Astrocyte (in vitro differentiated cells and primary cell): ENCODE measurements at regions not wholly inside any gene's neighbourhood (a gene's known extent, or its start where the extent isn't known, plus 50 kb on each side); places are given as distances from the start of the nearest gene placed in this dataset.

ENCODE experiments used
- DNase-seq: peaks from one replicate; pipeline ENCODE4 v3.0.0-alpha.2; 2010; ENCODE audit warnings: low read depth
- FAIRE-seq: peaks from 2 replicates; lab custom pipeline; 2011; peaks lifted over from hg19 to GRCh38; lab: Jason Lieb, UNC
- H2AFZ ChIP-seq: 2 replicates; pipeline ENCODE4 v1.6.0; 2012; ENCODE audit warnings: low read depth, low read length, inconsistent platforms
- H3K27ac ChIP-seq: 2 replicates; pipeline ENCODE4 v1.5.1; 2011; ENCODE audit warnings: low read depth, low read length, inconsistent platforms
- H3K27me3 ChIP-seq: 2 replicates; pipeline ENCODE4 v1.6.0; 2011; ENCODE audit warnings: low read length, inconsistent platforms; ENCODE audit not compliant: insufficient read depth
- H3K36me3 ChIP-seq: 2 replicates; pipeline ENCODE4 v1.5.1; 2011; ENCODE audit warnings: low read length, inconsistent platforms; ENCODE audit not compliant: insufficient read depth
- H3K4me1 ChIP-seq: 2 replicates; pipeline ENCODE4 v1.5.1; 2011; ENCODE audit warnings: low read length, inconsistent platforms; ENCODE audit not compliant: insufficient read depth
- H3K4me2 ChIP-seq: 2 replicates; pipeline ENCODE4 v1.6.0; 2012; ENCODE audit warnings: low read length, inconsistent platforms
- H3K4me3 ChIP-seq: 2 replicates; pipeline ENCODE4 v1.5.1; 2011; ENCODE audit warnings: low read depth, mild to moderate bottlenecking, low read length, inconsistent platforms; ENCODE audit not compliant: insufficient read depth
- H3K79me2 ChIP-seq: 2 replicates; pipeline ENCODE4 v1.6.0; 2012; ENCODE audit warnings: mild to moderate bottlenecking, low read length, inconsistent platforms; ENCODE audit not compliant: insufficient read depth
- H3K9ac ChIP-seq: 2 replicates; pipeline ENCODE4 v1.6.0; 2012; ENCODE audit warnings: mild to moderate bottlenecking, low read length, inconsistent platforms
- H3K9me3 ChIP-seq: 2 replicates; pipeline ENCODE4 v1.5.1; 2012; ENCODE audit warnings: low read depth, mild to moderate bottlenecking, low read length, inconsistent platforms; ENCODE audit not compliant: insufficient read depth
- H4K20me1 ChIP-seq: 2 replicates; pipeline ENCODE4 v1.6.0; 2012; ENCODE audit warnings: low read length, inconsistent platforms; ENCODE audit not compliant: insufficient read depth
- H3K27ac Mint-ChIP-seq: one replicate; pipeline ENCODE4 v1.8.0; 2021; ENCODE audit warnings: mild to moderate bottlenecking, mixed read lengths; ENCODE audit not compliant: unreplicated experiment
- H3K27me3 Mint-ChIP-seq: one replicate; pipeline ENCODE4 v1.8.0; 2021; ENCODE audit warnings: low read depth, mixed read lengths; ENCODE audit not compliant: unreplicated experiment
- H3K36me3 Mint-ChIP-seq: one replicate; pipeline ENCODE4 v1.8.0; 2021; ENCODE audit warnings: low read depth, mixed read lengths; ENCODE audit not compliant: unreplicated experiment
- H3K4me1 Mint-ChIP-seq: one replicate; pipeline ENCODE4 v1.8.0; 2021; ENCODE audit warnings: low read depth, mixed read lengths; ENCODE audit not compliant: unreplicated experiment
- H3K4me3 Mint-ChIP-seq: one replicate; pipeline ENCODE4 v1.8.0; 2021; ENCODE audit warnings: mild to moderate bottlenecking, moderate library complexity, mixed read lengths; ENCODE audit not compliant: unreplicated experiment
- H3K9me3 Mint-ChIP-seq: one replicate; pipeline ENCODE4 v1.8.0; 2021; ENCODE audit warnings: mild to moderate bottlenecking, mixed read lengths; ENCODE audit not compliant: unreplicated experiment
- CTCF ChIP-seq: IDR thresholded peaks from 2 replicates; pipeline ENCODE4 v1.5.1; 2011; ENCODE audit warnings: low read depth, mild to moderate bottlenecking, inconsistent platforms, low read length, moderate library complexity; ENCODE audit not compliant: insufficient read depth
- EZH2 ChIP-seq: IDR thresholded peaks from 2 replicates; pipeline ENCODE4 v1.6.1; 2012; ENCODE audit warnings: mild to moderate bottlenecking, low read length, inconsistent platforms; ENCODE audit not compliant: insufficient read depth

- Mint-ChIP-seq H3K9me3 (no peaks in the 10 kb centered on the region), H3K36me3 (no peaks in the 10 kb centered on the region), H3K4me3 (no peak overlapping the region), H3K27me3 (no peaks in the 10 kb centered on the region), H3K27ac (no peak overlapping the region), H3K4me1 (peaks cover 10% of the 10 kb centered on the region)
- no peak for TF ChIP-seq CTCF
- no peak for TF ChIP-seq EZH2
- FAIRE-seq (no peak), DNase-seq (no peak)
- Histone ChIP-seq H3K4me1 (peaks cover 5% of the 10 kb centered on the region), H3K9ac (no peak overlapping the region), H3K79me2 (no peaks in the 10 kb centered on the region), H3K36me3 (no peaks in the 10 kb centered on the region), H3K27ac (no peak overlapping the region), H3K27me3 (no peaks in the 10 kb centered on the region), H3K4me3 (no peak overlapping the region), H3K9me3 (no peaks in the 10 kb centered on the region), H4K20me1 (no peaks in the 10 kb centered on the region), H2AFZ (no peak overlapping the region), H3K4me2 (no peak overlapping the region)
These were observed 1563.7 kb upstream of the TENM4 start for GRCh38 chr11:81004576-81004975.

GRCh38 chr11:81002374-81002773 lies 1561.5 kb upstream of the TENM4 start:
- no peaks in the 10 kb centered on the region for H4K20me1 ChIP-seq
- no peaks in the 10 kb centered on the region for H3K27me3 ChIP-seq
- TF ChIP-seq CTCF, result no peak
- no peak for TF ChIP-seq EZH2
- no peak overlapping the region for H3K4me3 Mint-ChIP-seq
- FAIRE-seq (no peak), DNase-seq (no peak)
- H3K27ac Mint-ChIP-seq, result no peak overlapping the region
- H3K4me1 Mint-ChIP-seq, result peaks cover 12% of the 10 kb centered on the region
- H3K4me3 ChIP-seq, result no peak overlapping the region
- no peaks in the 10 kb centered on the region for H3K36me3 ChIP-seq
- peaks cover 5% of the 10 kb centered on the region for H3K4me1 ChIP-seq
- H3K9me3 Mint-ChIP-seq, result no peaks in the 10 kb centered on the region
- H3K79me2 ChIP-seq, result no peaks in the 10 kb centered on the region
- no peak overlapping the region for H3K9ac ChIP-seq
- H3K36me3 Mint-ChIP-seq, result no peaks in the 10 kb centered on the region
- H3K4me2 ChIP-seq, result no peak overlapping the region
- H3K9me3 ChIP-seq, result no peaks in the 10 kb centered on the region
- no peaks in the 10 kb centered on the region for H3K27me3 Mint-ChIP-seq
- H2AFZ ChIP-seq, result no peak overlapping the region
- no peak overlapping the region for H3K27ac ChIP-seq

- H3K4me2 ChIP-seq, result no peak overlapping the region
- H3K27me3 ChIP-seq, result no peaks in the 10 kb centered on the region
- no peak overlapping the region for H3K9ac ChIP-seq
- H3K27ac ChIP-seq, result no peak overlapping the region
- no peaks in the 10 kb centered on the region for H4K20me1 ChIP-seq
- peaks cover 12% of the 10 kb centered on the region for H3K4me1 Mint-ChIP-seq
- TF ChIP-seq CTCF (no peak), EZH2 (no peak)
- H2AFZ ChIP-seq, result no peak overlapping the region
- no peak overlapping the region for H3K4me3 ChIP-seq
- FAIRE-seq, result no peak
- no peaks in the 10 kb centered on the region for H3K79me2 ChIP-seq
- H3K4me3 Mint-ChIP-seq, result no peak overlapping the region
- no peaks in the 10 kb centered on the region for H3K36me3 Mint-ChIP-seq
- no peaks in the 10 kb centered on the region for H3K27me3 Mint-ChIP-seq
- no peaks in the 10 kb centered on the region for H3K9me3 Mint-ChIP-seq
- no peaks in the 10 kb centered on the region for H3K36me3 ChIP-seq
- H3K4me1 ChIP-seq, result no peaks in the 10 kb centered on the region
- no peaks in the 10 kb centered on the region for H3K9me3 ChIP-seq
- DNase-seq, result no peak
- no peak overlapping the region for H3K27ac Mint-ChIP-seq
These were observed 1559.9 kb upstream of the TENM4 start for GRCh38 chr11:81000735-81001134.
